ENCODE measurements at regions not wholly inside any gene's neighbourhood (a gene's known extent, or its start where the extent isn't known, plus 50 kb on each side); places are given as distances from the start of the nearest gene placed in this dataset.

- no peak for TF ChIP-seq ETV6 (conservative IDR thresholded peaks at IDR 0.05 in 1 of 2, IDR thresholded peaks at IDR 0.05 in 1 of 2; ENCODE audit: borderline replicate concordance in 1 of 2, low read depth in 1 of 2)
- TF ChIP-seq IRF4 (IDR thresholded peaks at IDR 0.05; ENCODE audit: low read depth, low read length), result no peak
- TF ChIP-seq EGR1 (IDR thresholded peaks at IDR 0.05; ENCODE audit: borderline replicate concordance in 1 of 2, low read depth in 2 of 2, low read length in 2 of 2), result no peak
- no peak for FAIRE-seq
- WGBS (ENCODE audit: insufficient coverage, insufficient replicate concordance, low lambda C conversion rate, missing lambda C conversion rate), result 9% methylated on average over 3 of the region's 3 CpGs
- Histone ChIP-seq H3K9ac (ENCODE audit: control insufficient read depth, insufficient read depth, low read length) (no peak overlapping the region), H3K4me1 (ENCODE audit: control insufficient read depth, insufficient read depth, low read length) (no peaks in the 10 kb centered on the region), H3K27me3 (replicated peaks in 1 of 2; ENCODE audit: control insufficient read depth in 2 of 2, insufficient read depth in 2 of 2, low read length in 1 of 2) (no peaks in the 10 kb centered on the region), H3K27ac (ENCODE audit: control insufficient read depth, insufficient read depth) (no peak overlapping the region), H3K4me3 (no peak overlapping the region), H4K20me1 (ENCODE audit: control insufficient read depth, insufficient read depth) (no peaks in the 10 kb centered on the region), H3K4me2 (ENCODE audit: control insufficient read depth, insufficient read depth) (no peak overlapping the region), H3K79me2 (ENCODE audit: control insufficient read depth, insufficient read depth, low read length) (no peaks in the 10 kb centered on the region), H3K36me3 (ENCODE audit: control insufficient read depth in 2 of 2, insufficient read depth in 2 of 2, low read length in 1 of 2) (no peaks in the 10 kb centered on the region), H2AFZ (ENCODE audit: control insufficient read depth, low read depth, low read length) (no peak overlapping the region), H3K9me3 (replicated peaks; ENCODE audit: control insufficient read depth, insufficient read depth, low read length) (no peaks in the 10 kb centered on the region)
- SMC1A ChIA-PET (ENCODE audit: uncharacterized antibody, unreplicated experiment), result no interaction called here
- RAD21 ChIA-PET (ENCODE audit: unreplicated experiment), result no interaction called here
- CTCF ChIA-PET, result no interaction called here
- no peak for DNase-seq (ENCODE audit: low read depth, low spot score)
- BruUV-seq (replicated peaks), result no TSS peak
- in situ Hi-C loops (cut with MboI) (no loop called here), intact Hi-C loops (cut with micrococcal nuclease; ENCODE audit: unreplicated experiment) (no loop called here)
- no peak for ATAC-seq
- POLR2A ChIA-PET, result no interaction called here
Observed at GRCh38 chr10:21130683-21131442, 233.8 kb upstream of the NEBL start.

- H3K4me3 ChIP-seq, result no peak overlapping the region
- SMC1A ChIA-PET (ENCODE audit: uncharacterized antibody, unreplicated experiment), result no interaction called here
- POLR2A ChIA-PET, result no interaction called here
- in situ Hi-C loops (cut with MboI), result no loop called here
- no peaks in the 10 kb centered on the region for H3K4me1 ChIP-seq (ENCODE audit: control insufficient read depth, insufficient read depth, low read length)
- no peaks in the 10 kb centered on the region for H3K36me3 ChIP-seq (ENCODE audit: control insufficient read depth in 2 of 2, insufficient read depth in 2 of 2, low read length in 1 of 2)
- no peak overlapping the region for H2AFZ ChIP-seq (ENCODE audit: control insufficient read depth, low read depth, low read length)
- CTCF ChIA-PET, result no interaction called here
- no peaks in the 10 kb centered on the region for H3K9me3 ChIP-seq (replicated peaks; ENCODE audit: control insufficient read depth, insufficient read depth, low read length)
- no peaks in the 10 kb centered on the region for H4K20me1 ChIP-seq (ENCODE audit: control insufficient read depth, insufficient read depth)
- no peak overlapping the region for H3K4me2 ChIP-seq (ENCODE audit: control insufficient read depth, insufficient read depth)
- no peaks in the 10 kb centered on the region for H3K79me2 ChIP-seq (ENCODE audit: control insufficient read depth, insufficient read depth, low read length)
- H3K9ac ChIP-seq (ENCODE audit: control insufficient read depth, insufficient read depth, low read length), result no peak overlapping the region
- BruUV-seq (replicated peaks), result no TSS peak
- DNase-seq (ENCODE audit: low read depth, low spot score) (no peak), ATAC-seq (no peak), FAIRE-seq (no peak)
- no peaks in the 10 kb centered on the region for H3K27me3 ChIP-seq (replicated peaks in 1 of 2; ENCODE audit: control insufficient read depth in 2 of 2, insufficient read depth in 2 of 2, low read length in 1 of 2)
- H3K27ac ChIP-seq (ENCODE audit: control insufficient read depth, insufficient read depth), result no peak overlapping the region
- intact Hi-C loops (cut with micrococcal nuclease; ENCODE audit: unreplicated experiment), result no loop called here
- RAD21 ChIA-PET (ENCODE audit: unreplicated experiment), result no interaction called here
- TF ChIP-seq MEF2A (IDR thresholded peaks at IDR 0.05; ENCODE audit: insufficient read depth, low read depth, low read length) (no peak), KDM1A (IDR thresholded peaks at IDR 0.05; ENCODE audit: borderline replicate concordance) (no peak), USF2 (IDR thresholded peaks at IDR 0.05; ENCODE audit: borderline replicate concordance, low read depth, low read length) (no peak), SP1 (IDR thresholded peaks at IDR 0.05; ENCODE audit: low read depth, low read length) (no peak), TAF1 (IDR thresholded peaks at IDR 0.05; ENCODE audit: borderline replicate concordance, low read depth, low read length) (no peak), ZBTB11 (CRISPR knock-in tag; IDR thresholded peaks at IDR 0.05) (no peak), KLF5 (IDR thresholded peaks at IDR 0.05; ENCODE audit: partially characterized antibody) (no peak)
Observed at GRCh38 chr10:21130108-21130507, 233.0 kb upstream of the NEBL start.
